HepG2 (cell line): ENCODE measurements at regions not wholly inside any gene's neighbourhood (a gene's known extent, or its start where the extent isn't known, plus 50 kb on each side); places are given as distances from the start of the nearest gene placed in this dataset.
A peak's percentile ranks its signal among the peaks of the same experiment; 100 is the strongest.

Source experiments
- ATAC-seq: fragments of 200-7000 bp; cut with Tn5 transposase; 3 replicates; pipeline ENCODE4 v1.9.1; 2020; ENCODE audit warnings: mild to moderate bottlenecking, moderate library complexity
- BruUV-seq: library from RNA; stranded (reverse); fragments of 400-500 nt; replicated peaks from 2 replicates; lab custom pipeline; 2021; lab: Mats Ljungman, UMichigan
- CTCF ChIA-PET: fragments of 300-600 bp; formaldehyde crosslinking; extraction: SDS; loops from one replicate; lab custom pipeline; 2021; ENCODE audit warnings: low total read pairs, inconsistent platforms, low intra/inter-chr PET ratio; lab: Yijun Ruan, JAX
- POLR2A ChIA-PET: fragments of 350-600 bp; sonication (Branson Sonifier 250); formaldehyde crosslinking; loops from one replicate; lab custom pipeline; 2020; ENCODE audit warnings: antibody characterized with exemption, inconsistent platforms; lab: Yijun Ruan, JAX
- DNase-seq: peaks from one replicate; pipeline ENCODE4 v3.0.0-alpha.2; 2015; ENCODE audit warnings: low spot score
- FAIRE-seq: peaks from 3 replicates; lab custom pipeline; 2011; peaks lifted over from hg19 to GRCh38; lab: Jason Lieb, UNC
- H2AFZ ChIP-seq: one replicate; pipeline ENCODE4 v1.6.1; 2011; ENCODE audit warnings: low read length, inconsistent platforms
- H3K27ac ChIP-seq: fragments of 300-600 bp; 3 replicates; pipeline ENCODE4 v1.8.0; 2011; ENCODE audit warnings: mixed run types, mild to moderate bottlenecking, mixed read lengths, low read length, inconsistent platforms; ENCODE audit not compliant: insufficient read depth; ENCODE audit errors: extremely low read length
- H3K27me3 ChIP-seq, 2 experiments: fragments of 200-600 bp in 1 of 2; 2 replicates in 1 of 2; 3 replicates in 1 of 2; pipeline versions ENCODE4 v1.6.0 to v1.8.0; 2011; ENCODE audit warnings: low read length in 2 of 2, mild to moderate bottlenecking in 2 of 2, moderate library complexity in 2 of 2, inconsistent platforms in 1 of 2; ENCODE audit not compliant: insufficient read depth in 2 of 2, control insufficient read depth in 1 of 2
- H3K36me3 ChIP-seq, 2 experiments: fragments of 200-600 bp in 1 of 2; replicated peaks in 1 of 2; 2 replicates in 1 of 2; 3 replicates in 1 of 2; pipeline versions ENCODE4 v1.5.1 to v1.8.0; 2011; ENCODE audit warnings: low read length in 2 of 2, inconsistent platforms in 1 of 2; ENCODE audit not compliant: insufficient read depth in 2 of 2, control insufficient read depth in 1 of 2
- H3K4me1 ChIP-seq: 2 replicates; pipeline ENCODE4 v1.5.1; 2012; ENCODE audit warnings: low read length, inconsistent platforms; ENCODE audit not compliant: insufficient read depth
- H3K4me2 ChIP-seq: 2 replicates; pipeline ENCODE4 v1.6.0; 2011; ENCODE audit warnings: low read depth, low read length, inconsistent platforms
- H3K4me3 ChIP-seq, 3 experiments: fragments of 200-600 bp in 1 of 3; sonication (generic), shearing (Covaris generic) in 1 of 3; replicated peaks in 1 of 3; 2 replicates each; pipeline ENCODE4 v1.5.1; 2011 to 2016; ENCODE audit warnings: low read length in 3 of 3, inconsistent platforms in 2 of 3, low read depth in 2 of 3, mild to moderate bottlenecking in 2 of 3, control low read depth in 1 of 3, mixed read lengths in 1 of 3; ENCODE audit not compliant: insufficient read depth in 1 of 3
- H3K79me2 ChIP-seq: one replicate; pipeline ENCODE4 v1.6.1; 2011; ENCODE audit warnings: low read length, inconsistent platforms; ENCODE audit not compliant: insufficient read depth
- H3K9ac ChIP-seq: 2 replicates; pipeline ENCODE4 v1.6.0; 2011; ENCODE audit warnings: mild to moderate bottlenecking, low read depth, low read length, inconsistent platforms; ENCODE audit not compliant: insufficient read depth
- H3K9me3 ChIP-seq: 2 replicates; pipeline ENCODE4 v1.5.1; 2012; ENCODE audit warnings: mild to moderate bottlenecking, low read length
- H4K20me1 ChIP-seq: 2 replicates; pipeline ENCODE4 v1.6.0; 2011; ENCODE audit warnings: inconsistent platforms, mild to moderate bottlenecking, low read length, moderate library complexity; ENCODE audit not compliant: insufficient read depth
- ATF6 ChIP-seq: sonication (generic); formaldehyde crosslinking; conservative IDR thresholded peaks from 2 replicates; pipeline ENCODE4 v1.4.0; 2020; ENCODE audit warnings: missing genetic modification reagents
- ATF7 ChIP-seq, 2 experiments: fragments of 450-650 bp in 1 of 2; sonication (generic) in 1 of 2; formaldehyde crosslinking in 1 of 2; IDR thresholded peaks; 2 replicates each; pipeline versions ENCODE4 v1.4.0 to v1.6.1; 2016 to 2020; ENCODE audit warnings: antibody characterized with exemption in 1 of 2, mild to moderate bottlenecking in 1 of 2, missing genetic modification reagents in 1 of 2
- CREB1 ChIP-seq, 2 experiments: fragments of 450-650 bp in 1 of 2; IDR thresholded peaks; 2 replicates each; pipeline ENCODE4 v1.6.1; 2016 to 2017; ENCODE audit warnings: control low read depth in 1 of 2, mild to moderate bottlenecking in 1 of 2, missing compliant biosample characterization in 1 of 2, missing genetic modification characterization in 1 of 2
- ELF1 ChIP-seq: sonication (generic); formaldehyde crosslinking; IDR thresholded peaks from 2 replicates; pipeline ENCODE4 v1.4.0; 2020; ENCODE audit warnings: missing genetic modification reagents
- HIVEP1 ChIP-seq: sonication (generic); formaldehyde crosslinking; IDR thresholded peaks from 2 replicates; pipeline ENCODE4 v1.4.0; 2020; ENCODE audit warnings: mild to moderate bottlenecking, missing genetic modification reagents
- KAT2B ChIP-seq: fragments of 150-350 bp; IDR thresholded peaks from 2 replicates; pipeline ENCODE4 v1.6.1; 2014; ENCODE audit warnings: low read depth, low read length, borderline replicate concordance
- PRMT3 ChIP-seq: sonication (generic); formaldehyde crosslinking; IDR thresholded peaks from 2 replicates; pipeline ENCODE4 v1.8.1; 2022; ENCODE audit warnings: low read depth, mild to moderate bottlenecking, moderate library complexity, missing genetic modification reagents, borderline replicate concordance
- SOX13 ChIP-seq, 3 experiments: fragments of 450-650 bp in 1 of 3; sonication (generic) in 1 of 3; formaldehyde crosslinking in 1 of 3; IDR thresholded peaks in 2 of 3; conservative IDR thresholded peaks in 1 of 3; 2 replicates each; pipeline versions ENCODE4 v1.5.0 to v1.6.1; 2016 to 2020; ENCODE audit warnings: antibody characterized with exemption in 1 of 3, mild to moderate bottlenecking in 1 of 3, missing compliant biosample characterization in 1 of 3, missing genetic modification reagents in 1 of 3, moderate library complexity in 1 of 3
- YEATS2 ChIP-seq: sonication (generic); formaldehyde crosslinking; IDR thresholded peaks from 2 replicates; pipeline ENCODE4 v1.4.0; 2020; ENCODE audit warnings: missing genetic modification reagents, borderline replicate concordance
- ZNF234 ChIP-seq: sonication (generic); formaldehyde crosslinking; conservative IDR thresholded peaks from 2 replicates; pipeline ENCODE4 v1.5.1; 2020; ENCODE audit warnings: mild to moderate bottlenecking, missing genetic modification reagents
- ZNF577 ChIP-seq: sonication (generic); formaldehyde crosslinking; IDR thresholded peaks from 2 replicates; pipeline ENCODE4 v1.4.0; 2020; ENCODE audit warnings: mild to moderate bottlenecking, low read depth, missing genetic modification reagents, borderline replicate concordance
- ZNF616 ChIP-seq: sonication (generic); formaldehyde crosslinking; IDR thresholded peaks from 2 replicates; pipeline ENCODE4 v1.5.0; 2020; ENCODE audit warnings: low read depth, mild to moderate bottlenecking, missing genetic modification reagents
- whole genome bisulfite sequencing: methylation state at CpG from one replicate; pipeline ENCODE4 v1.1.6; 2017; ENCODE audit warnings: low lambda C conversion rate; 5-methylcytosine and 5-hydroxymethylcytosine counted together
- in situ Hi-C: cut with HindIII; loops from 2 replicates; pipeline ENCODE4 v1.10.0; 2017; ENCODE audit warnings: low pct_unique_long_range_greater_than_20kb; ENCODE audit not compliant: extremely low pct_ligation_motif_present
- intact Hi-C: fragments of 100-400 bp; cut with micrococcal nuclease; formaldehyde crosslinking; loops from one replicate; pipeline ENCODE4 v1.10.0; 2022; ENCODE audit not compliant: unreplicated experiment

- Histone ChIP-seq H3K36me3 (no peaks in the 10 kb centered on the region), H3K27ac (no peak overlapping the region), H3K79me2 (no peaks in the 10 kb centered on the region), H3K4me1 (no peaks in the 10 kb centered on the region), H4K20me1 (no peaks in the 10 kb centered on the region), H3K4me2 (no peak overlapping the region), H3K4me3 (no peak overlapping the region), H2AFZ (no peak overlapping the region), H3K9ac (no peak overlapping the region), H3K9me3 (no peaks in the 10 kb centered on the region), H3K27me3 (no peaks in the 10 kb centered on the region)
- no peak for ATAC-seq
- no TSS peak for BruUV-seq
- TF ChIP-seq ATF7 (IDR thresholded peaks at IDR 0.05) = peak; percentile 52; the same call in 1 of the 2 replicates
- TF ChIP-seq ATF7 (CRISPR knock-in tag; IDR thresholded peaks at IDR 0.05) = no peak
- TF ChIP-seq CREB1 (IDR thresholded peaks at IDR 0.05) = peak; percentile 62
- no peak for TF ChIP-seq CREB1 (CRISPR knock-in tag; IDR thresholded peaks at IDR 0.05)
- no peak for TF ChIP-seq SOX13 (IDR thresholded peaks at IDR 0.05)
- TF ChIP-seq SOX13 (CRISPR knock-in tag; conservative IDR thresholded peaks at IDR 0.05 in 1 of 2, IDR thresholded peaks at IDR 0.05 in 1 of 2) = no peak
- TF ChIP-seq YEATS2 (CRISPR knock-in tag) = no peak
- intact Hi-C loops = no loop called here
- no peak for FAIRE-seq
- in situ Hi-C loops = no loop called here
- POLR2A ChIA-PET = no interaction called here
- CTCF ChIA-PET = no interaction called here
- DNase-seq = no peak
- 47% methylated on average over 6 of the region's 6 CpGs for WGBS
These were observed 164.1 kb upstream of the SGK1 start for GRCh38 chr6:134481966-134482365.

GRCh38 chr6:134480593-134480992, 162.7 kb upstream of the SGK1 start:
- Histone ChIP-seq H3K27me3 (no peaks in the 10 kb centered on the region), H3K4me2 (no peak overlapping the region), H3K79me2 (no peaks in the 10 kb centered on the region), H3K9ac (no peak overlapping the region), H3K4me1 (no peaks in the 10 kb centered on the region), H3K9me3 (no peaks in the 10 kb centered on the region), H3K27ac (no peak overlapping the region), H3K36me3 (no peaks in the 10 kb centered on the region), H4K20me1 (no peaks in the 10 kb centered on the region), H3K4me3 (no peak overlapping the region), H2AFZ (no peak overlapping the region)
- in situ Hi-C loops = no loop called here
- no TSS peak for BruUV-seq
- intact Hi-C loops = no loop called here
- DNase-seq = no peak
- ChIA-PET CTCF (no interaction called here), POLR2A (no interaction called here)
- TF ChIP-seq ELF1 (CRISPR knock-in tag) (no peak), PRMT3 (CRISPR knock-in tag) (no peak), ZNF577 (CRISPR knock-in tag) (no peak), ATF6 (CRISPR knock-in tag) (no peak), HIVEP1 (CRISPR knock-in tag) (no peak), ZNF234 (CRISPR knock-in tag) (no peak), KAT2B (no peak), ZNF616 (CRISPR knock-in tag) (no peak)
- no peak for ATAC-seq
- no peak for FAIRE-seq
- 0% methylated on average over 1 of the region's 1 CpG for WGBS
